ENCODE measurements at regions not wholly inside any gene's neighbourhood (a gene's known extent, or its start where the extent isn't known, plus 50 kb on each side); places are given as distances from the start of the nearest gene placed in this dataset.

GRCh38 chr1:234917495-234918180, 211.0 kb downstream of the TOMM20 start:
- TF ChIP-seq, protein P1, sequence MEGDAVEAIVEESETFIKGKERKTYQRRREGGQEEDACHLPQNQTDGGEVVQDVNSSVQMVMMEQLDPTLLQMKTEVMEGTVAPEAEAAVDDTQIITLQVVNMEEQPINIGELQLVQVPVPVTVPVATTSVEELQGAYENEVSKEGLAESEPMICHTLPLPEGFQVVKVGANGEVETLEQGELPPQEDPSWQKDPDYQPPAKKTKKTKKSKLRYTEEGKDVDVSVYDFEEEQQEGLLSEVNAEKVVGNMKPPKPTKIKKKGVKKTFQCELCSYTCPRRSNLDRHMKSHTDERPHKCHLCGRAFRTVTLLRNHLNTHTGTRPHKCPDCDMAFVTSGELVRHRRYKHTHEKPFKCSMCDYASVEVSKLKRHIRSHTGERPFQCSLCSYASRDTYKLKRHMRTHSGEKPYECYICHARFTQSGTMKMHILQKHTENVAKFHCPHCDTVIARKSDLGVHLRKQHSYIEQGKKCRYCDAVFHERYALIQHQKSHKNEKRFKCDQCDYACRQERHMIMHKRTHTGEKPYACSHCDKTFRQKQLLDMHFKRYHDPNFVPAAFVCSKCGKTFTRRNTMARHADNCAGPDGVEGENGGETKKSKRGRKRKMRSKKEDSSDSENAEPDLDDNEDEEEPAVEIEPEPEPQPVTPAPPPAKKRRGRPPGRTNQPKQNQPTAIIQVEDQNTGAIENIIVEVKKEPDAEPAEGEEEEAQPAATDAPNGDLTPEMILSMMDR (IDR thresholded peaks at IDR 0.05), result no peak
- TF ChIP-seq EP300 (IDR thresholded peaks at IDR 0.05), result no peak
